ENCODE measurements at regions not wholly inside any gene's neighbourhood (a gene's known extent, or its start where the extent isn't known, plus 50 kb on each side); places are given as distances from the start of the nearest gene placed in this dataset.
"Not testable (repeated sequence)": the region's sequence is repeated elsewhere in the genome, so short reads cannot be mapped to it uniquely, and the experiment has no call there.

DNA sequence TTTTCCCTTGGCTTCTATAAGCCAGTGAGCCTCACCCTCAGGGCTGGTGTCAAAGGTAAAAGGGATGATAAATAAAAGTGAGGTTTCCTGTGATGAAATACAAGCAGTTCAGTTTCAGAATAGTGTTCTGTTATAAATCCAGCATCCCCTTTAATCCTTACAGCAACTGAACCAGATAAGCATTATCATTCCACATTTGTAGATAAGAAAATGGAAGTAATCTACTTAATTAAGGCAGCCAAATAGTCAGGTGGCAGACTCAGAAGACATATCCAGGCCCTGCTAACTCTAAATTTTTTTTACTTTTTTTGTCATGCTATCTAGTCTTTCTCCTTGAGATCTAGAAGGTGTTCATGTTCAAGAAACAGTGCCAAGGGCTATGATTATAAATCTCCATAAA lies 99.4 kb upstream of the SOX21 start:
- no peak overlapping the region for H3K27ac ChIP-seq (ENCODE audit: low read length)
- no peak overlapping the region for H3K9ac ChIP-seq (ENCODE audit: low read length)
- no peaks in the 10 kb centered on the region for H3K27me3 ChIP-seq (ENCODE audit: control insufficient read depth, insufficient read depth, low read length)

DNA sequence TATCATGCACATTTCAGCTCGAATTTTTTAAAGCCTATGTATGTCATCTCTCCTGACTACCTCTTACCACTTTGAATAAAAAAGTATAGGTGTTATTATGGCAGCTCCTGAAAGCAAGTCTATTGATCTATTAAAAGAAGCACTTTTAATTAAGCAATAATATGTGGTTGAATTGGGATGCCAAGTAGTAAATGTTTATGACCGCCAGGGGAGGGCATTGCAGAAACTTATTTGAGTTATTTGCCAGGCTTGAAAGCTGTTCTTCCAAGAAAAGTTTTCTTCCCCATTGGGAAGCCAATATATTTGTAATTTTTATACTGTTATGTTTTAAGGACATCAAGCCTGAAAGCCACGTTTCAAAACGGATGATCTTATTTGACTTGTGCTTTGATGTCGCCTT lies 88.1 kb upstream of the SOX21 start:
- H3K9ac ChIP-seq (ENCODE audit: low read length): no peak overlapping the region
- H3K9me3 ChIP-seq (ENCODE audit: control insufficient read depth, low read depth, low read length): no peaks in the 10 kb centered on the region
- H3K36me3 ChIP-seq (ENCODE audit: control insufficient read depth, low read depth, low read length): no peaks in the 10 kb centered on the region
- H3K27me3 ChIP-seq (ENCODE audit: control insufficient read depth, insufficient read depth, low read length): no peaks in the 10 kb centered on the region
- H3K27ac ChIP-seq (ENCODE audit: low read length): no peak overlapping the region
- H3K4me1 ChIP-seq (ENCODE audit: control insufficient read depth, low read depth, low read length): no peaks in the 10 kb centered on the region
- H3K4me3 ChIP-seq (ENCODE audit: low read length): no peak overlapping the region

More for the DNA sequence above, 99.4 kb upstream of the SOX21 start:
- Histone ChIP-seq H3K4me3 (ENCODE audit: low read length) (no peak overlapping the region), H3K9me3 (ENCODE audit: control insufficient read depth, low read depth, low read length) (no peaks in the 10 kb centered on the region), H3K4me1 (ENCODE audit: control insufficient read depth, low read depth, low read length) (peaks cover 3% of the 10 kb centered on the region), H3K36me3 (ENCODE audit: control insufficient read depth, low read depth, low read length) (no peaks in the 10 kb centered on the region)

DNA sequence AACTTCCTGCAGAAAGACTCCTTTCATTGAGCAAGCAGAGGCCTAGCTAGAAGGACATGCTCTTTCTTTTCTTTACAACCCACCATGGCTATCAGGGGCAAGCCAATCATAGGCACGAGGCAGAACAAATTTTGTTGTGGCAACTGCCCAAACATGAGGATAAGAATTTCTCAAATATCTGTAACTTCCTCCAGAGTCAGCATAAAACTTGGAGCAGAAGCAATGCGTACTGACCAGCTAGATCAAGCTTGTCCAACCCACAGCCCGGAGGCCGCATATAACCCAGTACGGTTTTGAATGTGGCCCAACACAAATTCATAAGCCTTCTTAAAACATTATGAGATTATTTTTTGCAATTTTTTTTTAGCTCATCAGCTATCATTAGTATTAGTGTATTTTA lies 87.0 kb upstream of the SOX21 start:
- no peak overlapping the region for H3K9ac ChIP-seq (ENCODE audit: low read length)
- no peaks in the 10 kb centered on the region for H3K27me3 ChIP-seq (ENCODE audit: control insufficient read depth, insufficient read depth, low read length)
- no peak overlapping the region for H3K4me3 ChIP-seq (ENCODE audit: low read length)
- H3K9me3 ChIP-seq (ENCODE audit: control insufficient read depth, low read depth, low read length): no peaks in the 10 kb centered on the region
- H3K27ac ChIP-seq (ENCODE audit: low read length): no peak overlapping the region
- no peaks in the 10 kb centered on the region for H3K4me1 ChIP-seq (ENCODE audit: control insufficient read depth, low read depth, low read length)
- no peaks in the 10 kb centered on the region for H3K36me3 ChIP-seq (ENCODE audit: control insufficient read depth, low read depth, low read length)

DNA sequence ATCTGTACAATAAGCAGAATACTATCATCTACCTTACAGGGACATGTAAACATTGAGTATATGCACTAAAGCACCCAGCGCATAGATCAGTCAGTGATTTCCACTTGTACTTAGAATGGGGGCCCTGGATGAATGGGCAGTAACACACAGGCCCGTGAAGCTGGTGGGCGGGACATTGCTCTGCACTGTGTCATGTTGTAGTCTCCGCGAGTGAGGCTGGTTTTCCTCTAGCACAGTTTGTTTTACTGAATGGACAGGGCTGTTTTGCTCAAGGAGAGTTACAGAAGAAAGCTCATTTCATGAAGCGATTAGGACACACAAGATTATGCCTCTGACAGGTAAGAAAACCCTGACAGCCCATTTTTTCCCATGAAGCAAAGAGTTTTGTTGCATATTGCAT lies 86.4 kb upstream of the SOX21 start:
- Histone ChIP-seq H3K4me1 (ENCODE audit: control insufficient read depth, low read depth, low read length) (no peaks in the 10 kb centered on the region), H3K9ac (ENCODE audit: low read length) (no peak overlapping the region), H3K27me3 (ENCODE audit: control insufficient read depth, insufficient read depth, low read length) (no peaks in the 10 kb centered on the region), H3K27ac (ENCODE audit: low read length) (no peak overlapping the region), H3K36me3 (ENCODE audit: control insufficient read depth, low read depth, low read length) (no peaks in the 10 kb centered on the region), H3K9me3 (ENCODE audit: control insufficient read depth, low read depth, low read length) (no peaks in the 10 kb centered on the region), H3K4me3 (ENCODE audit: low read length) (no peak overlapping the region)

DNA sequence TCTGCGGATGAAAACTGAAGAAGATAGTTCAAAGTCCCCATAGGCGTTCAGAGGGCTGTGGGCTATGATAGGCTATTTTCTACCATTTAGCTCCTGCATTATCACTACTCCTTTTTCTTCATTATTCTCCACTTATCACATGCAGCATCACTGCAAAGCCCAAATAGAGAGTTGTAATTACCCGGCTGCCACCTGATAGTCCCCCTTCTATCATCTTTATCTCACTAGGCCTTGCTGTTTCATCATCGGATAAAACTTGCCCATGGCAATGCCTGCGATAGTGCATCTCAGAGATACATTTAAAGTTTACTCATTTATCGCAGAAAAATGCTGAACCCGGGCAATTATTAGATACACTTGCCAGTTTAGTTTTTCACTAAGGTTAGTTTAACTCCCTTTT lies 82.9 kb upstream of the SOX21 start:
- no peak overlapping the region for H3K9ac ChIP-seq (ENCODE audit: low read length)
- H3K4me3 ChIP-seq (ENCODE audit: low read length): no peak overlapping the region
- no peaks in the 10 kb centered on the region for H3K9me3 ChIP-seq (ENCODE audit: control insufficient read depth, low read depth, low read length)

DNA sequence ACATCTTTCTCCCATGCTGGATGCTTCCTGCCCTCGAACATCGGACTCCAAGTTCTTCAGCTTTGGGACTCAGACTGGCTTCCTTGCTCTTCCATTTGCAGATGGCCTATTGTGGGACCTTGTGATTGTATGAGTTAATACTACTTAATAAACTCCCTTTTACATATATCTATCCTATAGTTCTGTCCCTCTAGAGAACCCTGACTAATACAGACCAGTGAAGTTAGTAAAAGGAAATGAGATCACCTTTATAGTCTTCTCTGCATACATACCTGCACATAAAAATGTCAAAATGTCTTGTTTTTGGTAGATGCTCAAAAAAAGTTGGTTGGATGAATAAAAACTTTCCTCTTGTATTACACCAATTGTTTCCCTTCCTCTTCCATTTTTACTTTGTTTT lies 73.9 kb upstream of the SOX21 start:
- H3K9ac ChIP-seq (ENCODE audit: low read length); H3K27ac ChIP-seq (ENCODE audit: low read length); H3K4me1 ChIP-seq (ENCODE audit: control insufficient read depth, low read depth, low read length); H3K9me3 ChIP-seq (ENCODE audit: control insufficient read depth, low read depth, low read length); H3K27me3 ChIP-seq (ENCODE audit: control insufficient read depth, insufficient read depth, low read length); H3K36me3 ChIP-seq (ENCODE audit: control insufficient read depth, low read depth, low read length); H3K4me3 ChIP-seq (ENCODE audit: low read length): not testable (repeated sequence)

More for the DNA sequence above, 82.9 kb upstream of the SOX21 start:
- Histone ChIP-seq H3K27me3 (ENCODE audit: control insufficient read depth, insufficient read depth, low read length) (no peaks in the 10 kb centered on the region), H3K27ac (ENCODE audit: low read length) (no peak overlapping the region), H3K36me3 (ENCODE audit: control insufficient read depth, low read depth, low read length) (no peaks in the 10 kb centered on the region), H3K4me1 (ENCODE audit: control insufficient read depth, low read depth, low read length) (no peaks in the 10 kb centered on the region)

DNA sequence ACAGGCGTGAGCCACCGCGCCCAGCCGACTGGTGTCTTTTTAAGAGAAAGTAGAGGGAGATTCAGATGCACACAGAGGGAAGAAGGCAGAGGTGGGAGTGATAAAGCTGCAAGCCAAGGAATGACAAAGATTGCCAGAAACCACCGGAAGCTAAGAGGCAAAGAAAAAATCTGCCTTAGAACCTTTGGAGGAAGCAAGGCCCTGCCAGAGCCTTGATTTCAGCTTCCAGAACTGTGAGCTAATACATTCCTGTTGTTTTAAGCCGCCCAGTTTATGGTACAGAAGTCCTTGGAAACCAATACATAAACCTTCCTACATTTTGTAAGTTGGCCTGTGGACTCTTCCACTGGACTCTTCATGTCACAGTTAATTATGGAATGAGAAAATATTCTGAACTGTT lies 71.7 kb upstream of the SOX21 start:
- H3K27me3 ChIP-seq (ENCODE audit: control insufficient read depth, insufficient read depth, low read length): no peaks in the 10 kb centered on the region
- H3K4me1 ChIP-seq (ENCODE audit: control insufficient read depth, low read depth, low read length): peaks cover 5% of the 10 kb centered on the region
- no peaks in the 10 kb centered on the region for H3K36me3 ChIP-seq (ENCODE audit: control insufficient read depth, low read depth, low read length)
- peaks cover 5% of the 10 kb centered on the region for H3K9me3 ChIP-seq (ENCODE audit: control insufficient read depth, low read depth, low read length)
- no peak overlapping the region for H3K27ac ChIP-seq (ENCODE audit: low read length)
- H3K4me3 ChIP-seq (ENCODE audit: low read length): no peak overlapping the region
- no peak overlapping the region for H3K9ac ChIP-seq (ENCODE audit: low read length)

DNA sequence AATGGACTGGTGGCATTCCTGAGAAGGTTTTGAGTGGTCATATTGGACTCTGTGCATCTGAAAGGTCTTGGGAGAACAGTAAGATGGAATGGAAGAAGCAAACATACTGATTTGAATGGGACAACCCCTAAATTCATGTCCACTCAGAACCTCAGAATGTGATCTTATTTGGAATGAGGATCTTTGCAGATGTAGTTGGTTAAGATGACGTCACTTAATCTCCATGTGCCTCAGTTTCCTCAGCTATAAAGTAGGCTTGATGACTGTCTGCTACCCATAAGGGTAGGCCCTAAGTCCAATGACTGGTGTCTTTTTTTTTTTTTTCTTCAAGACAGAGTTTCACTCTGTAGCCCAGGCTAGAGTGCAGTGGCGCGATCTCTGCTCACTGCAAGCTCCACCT lies 71.1 kb upstream of the SOX21 start:
- Histone ChIP-seq H3K9me3 (ENCODE audit: control insufficient read depth, low read depth, low read length) (peaks cover 5% of the 10 kb centered on the region), H3K4me3 (ENCODE audit: low read length) (no peak overlapping the region), H3K4me1 (ENCODE audit: control insufficient read depth, low read depth, low read length) (peaks cover 6% of the 10 kb centered on the region), H3K27ac (ENCODE audit: low read length) (no peak overlapping the region), H3K27me3 (ENCODE audit: control insufficient read depth, insufficient read depth, low read length) (no peaks in the 10 kb centered on the region), H3K9ac (ENCODE audit: low read length) (no peak overlapping the region), H3K36me3 (ENCODE audit: control insufficient read depth, low read depth, low read length) (no peaks in the 10 kb centered on the region)

DNA sequence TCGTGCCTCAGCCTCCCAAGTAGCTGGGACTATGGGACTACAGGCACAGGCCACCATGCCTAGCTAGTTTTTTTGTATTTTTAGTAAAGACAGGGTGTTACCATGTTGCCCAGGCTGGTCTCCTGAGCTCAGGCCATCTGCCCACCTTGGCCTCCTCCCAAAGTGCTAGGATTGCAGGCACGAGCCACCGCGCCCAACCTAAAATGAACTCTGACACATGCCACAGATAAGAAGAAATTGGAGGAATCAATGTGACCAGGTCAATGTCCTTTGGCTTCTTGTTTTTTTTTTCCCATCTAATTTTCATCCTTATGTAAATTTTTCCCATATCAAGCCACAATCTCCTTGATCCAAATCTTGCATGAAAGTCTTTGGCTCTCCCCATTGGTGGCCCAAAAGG lies 68.1 kb upstream of the SOX21 start:
- Histone ChIP-seq H3K36me3 (ENCODE audit: control insufficient read depth, low read depth, low read length) (no peaks in the 10 kb centered on the region), H3K4me1 (ENCODE audit: control insufficient read depth, low read depth, low read length) (peaks cover 15% of the 10 kb centered on the region), H3K4me3 (ENCODE audit: low read length) (no peak overlapping the region)

DNA sequence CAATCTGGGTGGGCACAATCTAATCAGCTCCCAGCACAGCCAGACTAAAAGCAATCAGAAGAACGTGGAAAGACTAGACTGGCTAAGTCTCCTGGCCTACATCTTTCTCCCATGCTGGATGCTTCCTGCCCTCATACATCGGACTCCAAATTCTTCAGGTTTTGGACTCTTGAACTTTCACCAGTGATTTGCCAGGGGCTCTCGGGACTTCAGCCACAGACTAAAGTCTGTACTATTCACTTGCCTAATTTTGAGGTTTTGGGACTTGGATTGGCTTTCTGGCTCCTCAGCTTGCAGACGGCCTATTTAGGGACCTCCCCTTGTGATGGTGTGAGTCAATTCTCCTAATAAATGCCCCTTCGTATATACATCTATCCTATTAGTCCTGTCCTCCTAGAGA lies 66.6 kb upstream of the SOX21 start:
- no peak overlapping the region for H3K4me3 ChIP-seq (ENCODE audit: low read length)
- no peak overlapping the region for H3K9ac ChIP-seq (ENCODE audit: low read length)
- H3K4me1 ChIP-seq (ENCODE audit: control insufficient read depth, low read depth, low read length): peaks cover 15% of the 10 kb centered on the region
- peaks cover 5% of the 10 kb centered on the region for H3K9me3 ChIP-seq (ENCODE audit: control insufficient read depth, low read depth, low read length)
- no peaks in the 10 kb centered on the region for H3K36me3 ChIP-seq (ENCODE audit: control insufficient read depth, low read depth, low read length)
- no peak overlapping the region for H3K27ac ChIP-seq (ENCODE audit: low read length)
- H3K27me3 ChIP-seq (ENCODE audit: control insufficient read depth, insufficient read depth, low read length): no peaks in the 10 kb centered on the region

More for the DNA sequence above, 68.1 kb upstream of the SOX21 start:
- Histone ChIP-seq H3K9ac (ENCODE audit: low read length) (no peak overlapping the region), H3K27me3 (ENCODE audit: control insufficient read depth, insufficient read depth, low read length) (no peaks in the 10 kb centered on the region), H3K9me3 (ENCODE audit: control insufficient read depth, low read depth, low read length) (peaks cover 5% of the 10 kb centered on the region), H3K27ac (ENCODE audit: low read length) (no peak overlapping the region)

DNA sequence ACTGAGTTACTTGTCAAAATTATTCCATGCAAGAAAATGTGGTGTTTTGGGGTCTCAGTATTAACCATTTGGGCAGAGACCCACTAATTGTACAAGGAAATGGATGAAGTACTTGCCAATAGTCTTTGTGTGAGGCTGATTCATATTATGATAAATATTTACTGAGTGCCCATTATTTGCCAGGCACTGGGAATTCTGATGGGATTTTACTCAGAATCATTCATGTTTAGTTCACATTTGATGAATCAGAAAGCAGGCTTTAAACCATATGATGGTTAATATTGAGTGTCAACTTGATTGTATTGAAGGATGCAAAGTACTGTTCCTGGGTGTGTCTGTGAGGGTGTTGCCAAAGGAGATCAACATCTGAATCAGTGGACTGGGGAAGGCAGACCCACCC lies 66.2 kb upstream of the SOX21 start:
- H3K27me3 ChIP-seq (ENCODE audit: control insufficient read depth, insufficient read depth, low read length): no peaks in the 10 kb centered on the region
- no peaks in the 10 kb centered on the region for H3K36me3 ChIP-seq (ENCODE audit: control insufficient read depth, low read depth, low read length)
- no peak overlapping the region for H3K27ac ChIP-seq (ENCODE audit: low read length)
- no peak overlapping the region for H3K4me3 ChIP-seq (ENCODE audit: low read length)
- no peak overlapping the region for H3K9ac ChIP-seq (ENCODE audit: low read length)
- H3K4me1 ChIP-seq (ENCODE audit: control insufficient read depth, low read depth, low read length): peaks cover 15% of the 10 kb centered on the region
- H3K9me3 ChIP-seq (ENCODE audit: control insufficient read depth, low read depth, low read length): peaks cover 5% of the 10 kb centered on the region

DNA sequence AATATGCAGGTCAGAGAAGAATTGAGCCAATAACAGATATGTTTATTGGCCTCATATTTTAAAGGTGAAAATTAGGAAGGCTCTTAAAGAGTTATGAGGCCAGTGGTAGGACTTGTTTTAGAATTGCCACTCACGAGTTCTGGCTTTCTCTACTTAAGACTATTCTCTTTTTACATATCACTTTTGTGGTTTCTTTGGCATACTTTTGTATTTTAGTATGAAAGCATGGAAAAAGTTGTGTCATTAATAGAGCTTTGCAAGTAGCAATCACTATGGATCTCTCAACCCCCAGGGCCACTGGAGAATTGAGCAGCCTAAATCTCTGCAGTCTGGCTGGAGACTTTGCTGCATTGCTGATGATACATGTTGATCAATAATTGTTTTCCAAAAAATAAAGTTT lies 64.6 kb upstream of the SOX21 start:
- Histone ChIP-seq H3K9ac (ENCODE audit: low read length) (no peak overlapping the region), H3K27ac (ENCODE audit: low read length) (no peak overlapping the region), H3K36me3 (ENCODE audit: control insufficient read depth, low read depth, low read length) (no peaks in the 10 kb centered on the region), H3K9me3 (ENCODE audit: control insufficient read depth, low read depth, low read length) (no peaks in the 10 kb centered on the region), H3K4me3 (ENCODE audit: low read length) (no peak overlapping the region), H3K4me1 (ENCODE audit: control insufficient read depth, low read depth, low read length) (peaks cover 15% of the 10 kb centered on the region), H3K27me3 (ENCODE audit: control insufficient read depth, insufficient read depth, low read length) (no peaks in the 10 kb centered on the region)

All from iPS-18a (cell line).